Esophagus squamous epithelium (tissue), 5 donors: ENCODE measurements at regions not wholly inside any gene's neighbourhood (a gene's known extent, or its start where the extent isn't known, plus 50 kb on each side); places are given as distances from the start of the nearest gene placed in this dataset.

ENCODE experiments used
- DNase-seq: peaks from one replicate; lab custom pipeline; 2025; lab: John Stamatoyannopoulos, UW
- H3K27ac ChIP-seq, 4 donors: fragments of 200-600 bp; sonication (generic); one replicate each; pipeline ENCODE4 v1.5.1; 2016 to 2019; ENCODE audit warnings: mild to moderate bottlenecking in 1 of 4
- H3K27me3 ChIP-seq, 4 donors: fragments of 200-600 bp; sonication (generic); 1 replicate in 3 of 4; 2 replicates in 1 of 4; pipeline versions ENCODE4 v1.5.1 to v1.6.0; 2017 to 2021; ENCODE audit warnings: antibody characterized with exemption in 1 of 4
- H3K36me3 ChIP-seq, 3 donors: fragments of 200-600 bp; sonication (generic); one replicate each; pipeline ENCODE4 v1.5.1; 2016 to 2019
- H3K4me1 ChIP-seq, 3 donors: fragments of 200-600 bp; sonication (generic); one replicate each; pipeline ENCODE4 v1.5.1; 2017 to 2019
- H3K4me3 ChIP-seq, 4 donors: fragments of 200-600 bp; sonication (generic); 1 replicate in 3 of 4; 2 replicates in 1 of 4; pipeline ENCODE4 v1.5.1; 2016 to 2019; ENCODE audit warnings: mild to moderate bottlenecking in 2 of 4, moderate library complexity in 1 of 4
- H3K9me3 ChIP-seq, 3 donors: fragments of 200-600 bp; sonication (generic); one replicate each; pipeline ENCODE4 v1.5.1; 2016 to 2019
- POLR2A ChIP-seq, 4 donors: fragments of 450-650 bp; IDR thresholded peaks; one replicate each; pipeline ENCODE4 v1.6.1; 2017; ENCODE audit warnings: antibody characterized with exemption in 4 of 4, mild to moderate bottlenecking in 4 of 4, moderate library complexity in 3 of 4
- WGBS, 2 donors: methylation state at CpG; one replicate each; pipeline ENCODE4 v1.1.5; 2018; 5-methylcytosine and 5-hydroxymethylcytosine counted together
- intact Hi-C: fragments of 100-400 bp; cut with DNase I; formaldehyde crosslinking; loops from one replicate; pipeline ENCODE4 v1.15.0; 2022
- TF ChIP-seq, protein P1 (sequence below), 6 experiments: fragments of 450-650 bp in 4 of 6; fragments of 200-600 bp in 2 of 6; sonication (generic) in 2 of 6; IDR thresholded peaks; one replicate each; pipeline ENCODE4 v1.5.1; 2016 to 2019; ENCODE audit warnings: antibody characterized with exemption in 6 of 6, mild to moderate bottlenecking in 4 of 6, moderate library complexity in 4 of 6
- donor health status: DM: yes; HTN: yes; CAD: no.

DNA sequence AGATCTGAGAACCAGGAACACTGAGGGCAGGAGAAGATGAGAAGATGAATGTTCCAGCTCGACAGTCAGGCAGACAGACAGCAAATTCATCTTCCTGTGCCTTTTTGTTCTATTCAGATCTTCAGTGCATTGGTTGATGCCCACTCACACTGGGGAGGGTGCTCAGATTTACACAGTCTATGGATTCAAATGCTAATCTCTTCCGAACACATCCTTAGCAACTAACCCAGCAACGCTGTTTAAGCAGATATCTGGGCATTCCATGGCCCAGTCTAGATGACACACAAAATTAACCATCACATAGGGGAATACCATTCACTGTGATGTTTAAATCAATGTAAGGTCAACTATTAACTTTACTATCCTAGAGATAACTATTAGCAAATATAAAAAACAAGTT lies 571.9 kb downstream of the NYAP2 start:
- no peaks in the 10 kb centered on the region for H3K36me3 ChIP-seq
- DNase-seq: no peak
- no peaks in the 10 kb centered on the region for H3K4me1 ChIP-seq
- no peaks in the 10 kb centered on the region for H3K27me3 ChIP-seq
- intact Hi-C loops: no loop called here
- TF ChIP-seq, protein P1, sequence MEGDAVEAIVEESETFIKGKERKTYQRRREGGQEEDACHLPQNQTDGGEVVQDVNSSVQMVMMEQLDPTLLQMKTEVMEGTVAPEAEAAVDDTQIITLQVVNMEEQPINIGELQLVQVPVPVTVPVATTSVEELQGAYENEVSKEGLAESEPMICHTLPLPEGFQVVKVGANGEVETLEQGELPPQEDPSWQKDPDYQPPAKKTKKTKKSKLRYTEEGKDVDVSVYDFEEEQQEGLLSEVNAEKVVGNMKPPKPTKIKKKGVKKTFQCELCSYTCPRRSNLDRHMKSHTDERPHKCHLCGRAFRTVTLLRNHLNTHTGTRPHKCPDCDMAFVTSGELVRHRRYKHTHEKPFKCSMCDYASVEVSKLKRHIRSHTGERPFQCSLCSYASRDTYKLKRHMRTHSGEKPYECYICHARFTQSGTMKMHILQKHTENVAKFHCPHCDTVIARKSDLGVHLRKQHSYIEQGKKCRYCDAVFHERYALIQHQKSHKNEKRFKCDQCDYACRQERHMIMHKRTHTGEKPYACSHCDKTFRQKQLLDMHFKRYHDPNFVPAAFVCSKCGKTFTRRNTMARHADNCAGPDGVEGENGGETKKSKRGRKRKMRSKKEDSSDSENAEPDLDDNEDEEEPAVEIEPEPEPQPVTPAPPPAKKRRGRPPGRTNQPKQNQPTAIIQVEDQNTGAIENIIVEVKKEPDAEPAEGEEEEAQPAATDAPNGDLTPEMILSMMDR (IDR thresholded peaks at IDR 0.05): no peak
- no peak for TF ChIP-seq POLR2A (IDR thresholded peaks at IDR 0.05)
- WGBS, 2 donors: 76 to 81% methylated on average over 3 of the region's 3 CpGs
- H3K4me3 ChIP-seq: no peak overlapping the region
- H3K27ac ChIP-seq: no peak overlapping the region
- no peaks in the 10 kb centered on the region for H3K9me3 ChIP-seq

DNA sequence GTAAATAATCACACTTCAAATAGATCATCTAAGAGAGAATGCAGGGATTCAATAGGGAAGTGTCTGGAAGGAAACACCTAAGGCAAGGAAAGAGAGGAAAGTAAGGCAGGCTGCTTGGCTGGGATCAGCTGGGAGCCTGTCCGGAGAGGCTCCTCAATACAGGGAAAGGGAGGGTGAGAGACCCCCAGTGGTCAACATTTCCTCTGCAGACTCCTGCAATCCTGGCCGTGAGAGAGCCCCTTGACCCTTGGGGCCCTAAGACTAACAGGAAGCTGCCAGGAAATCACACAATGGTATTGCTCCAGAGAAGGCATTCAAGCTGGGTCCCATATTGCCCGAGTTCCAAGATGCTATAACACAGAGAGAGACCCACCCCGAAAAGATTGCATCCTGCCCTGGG lies 549.4 kb downstream of the NYAP2 start:
- Histone ChIP-seq H3K27me3 (no peaks in the 10 kb centered on the region), H3K4me1 (no peaks in the 10 kb centered on the region), H3K36me3 (no peaks in the 10 kb centered on the region), H3K4me3 (no peak overlapping the region), H3K9me3 (peaks cover 0 to 15% (median 4%) of the 10 kb centered on the region in 3 donors), H3K27ac (no peak overlapping the region)
- intact Hi-C loops: no loop called here
- no peak for DNase-seq
- WGBS, 2 donors: 44 to 63% methylated on average over 1 to 4 of the region's 4 CpGs
- TF ChIP-seq, protein P1 (IDR thresholded peaks at IDR 0.05): no peak
- TF ChIP-seq POLR2A (IDR thresholded peaks at IDR 0.05): no peak

DNA sequence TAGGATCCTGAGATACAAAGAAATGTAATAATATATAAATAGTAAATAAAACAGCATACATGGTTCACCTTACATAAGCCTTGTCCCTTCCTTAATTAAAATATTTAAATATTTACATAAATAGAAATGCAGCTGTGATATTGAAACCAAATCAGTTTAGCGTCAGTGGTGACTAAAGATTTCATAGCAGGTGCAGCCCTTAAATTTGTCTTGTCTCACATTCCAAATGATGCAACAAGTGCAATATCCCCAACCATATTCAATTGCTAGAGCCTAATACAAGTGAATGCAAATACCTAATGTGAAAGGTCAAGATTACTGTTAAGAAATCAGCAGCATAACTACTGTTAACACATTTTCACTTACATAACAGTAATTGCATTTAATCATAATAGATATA lies 539.5 kb downstream of the NYAP2 start:
- no peak for TF ChIP-seq POLR2A (IDR thresholded peaks at IDR 0.05)
- TF ChIP-seq, protein P1 (IDR thresholded peaks at IDR 0.05): no peak
- H3K4me1 ChIP-seq: no peaks in the 10 kb centered on the region
- no peak for DNase-seq
- no peaks in the 10 kb centered on the region for H3K36me3 ChIP-seq
- WGBS, 2 donors: 78 to 91% methylated on average over 1 of the region's 1 CpG
- intact Hi-C loops: no loop called here
- H3K27me3 ChIP-seq: no peaks in the 10 kb centered on the region
- no peaks in the 10 kb centered on the region for H3K9me3 ChIP-seq
- H3K4me3 ChIP-seq: no peak overlapping the region
- H3K27ac ChIP-seq: no peak overlapping the region

DNA sequence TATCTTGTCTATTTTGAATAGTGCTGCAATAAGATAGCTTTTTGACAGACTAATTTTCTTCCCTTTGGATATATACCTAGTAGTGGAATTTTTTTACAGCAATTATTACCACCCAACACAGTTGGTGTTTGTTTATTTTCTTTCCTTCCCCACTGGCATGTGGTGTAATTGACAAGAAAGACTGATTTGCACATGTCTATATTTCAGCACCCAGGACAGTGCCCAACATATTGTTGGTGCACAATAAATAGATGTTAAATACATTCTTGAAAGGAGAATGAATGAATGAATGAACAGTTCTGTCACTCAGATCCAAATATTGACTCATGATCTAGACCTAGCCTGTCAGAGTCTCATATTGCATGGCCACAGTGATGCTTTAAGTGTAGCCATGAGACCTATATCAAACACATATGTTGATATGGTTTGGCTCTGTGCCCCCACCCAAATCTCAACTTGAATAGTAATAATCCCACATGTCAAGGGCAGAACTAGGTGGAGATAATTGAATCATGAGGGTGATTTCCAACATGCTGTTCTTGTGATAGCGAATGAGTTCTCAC lies 538.2 kb downstream of the NYAP2 start:
- intact Hi-C loops: no loop called here
- Histone ChIP-seq H3K27ac (no peak overlapping the region), H3K4me1 (no peaks in the 10 kb centered on the region), H3K27me3 (no peaks in the 10 kb centered on the region), H3K4me3 (no peak overlapping the region), H3K9me3 (no peaks in the 10 kb centered on the region), H3K36me3 (no peaks in the 10 kb centered on the region)
- 94 to 100% methylated on average over 1 of the region's 1 CpG for WGBS, 2 donors
- DNase-seq: no peak
- TF ChIP-seq POLR2A (IDR thresholded peaks at IDR 0.05): no peak
- TF ChIP-seq, protein P1 (IDR thresholded peaks at IDR 0.05): no peak

DNA sequence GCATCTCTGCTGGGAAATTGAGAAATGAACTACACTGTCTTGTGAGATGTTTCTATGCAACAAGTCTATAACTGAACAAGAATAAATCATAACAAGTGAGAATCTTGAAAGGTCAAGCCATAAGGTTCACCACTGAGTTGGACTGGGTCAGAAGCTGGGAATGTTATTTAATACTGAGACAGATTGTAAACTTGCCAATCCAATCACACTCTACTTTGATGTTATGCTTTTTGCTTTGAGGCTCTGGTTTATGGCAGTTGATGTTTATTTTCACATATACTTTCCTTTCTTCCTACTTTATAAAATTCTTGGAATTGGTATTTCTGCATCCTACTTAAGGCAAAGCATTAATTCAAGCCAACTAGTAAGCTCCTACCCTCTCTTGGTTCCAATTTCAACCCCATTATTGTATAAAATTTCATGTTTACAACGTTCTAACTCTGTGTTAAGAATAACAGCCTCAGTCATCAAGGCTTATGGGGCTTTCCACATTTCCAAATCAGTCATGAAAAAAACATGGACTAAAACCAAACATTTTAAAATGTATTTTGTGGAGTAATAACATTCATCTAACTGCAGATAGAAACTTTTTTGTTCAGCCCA lies 533.4 kb downstream of the NYAP2 start:
- intact Hi-C loops: no loop called here
- DNase-seq: no peak
- 26 to 38% methylated on average over 1 of the region's 1 CpG for WGBS, 2 donors
- no peaks in the 10 kb centered on the region for H3K4me1 ChIP-seq
- H3K4me3 ChIP-seq: no peak overlapping the region
- no peaks in the 10 kb centered on the region for H3K27me3 ChIP-seq
- TF ChIP-seq, protein P1 (IDR thresholded peaks at IDR 0.05): no peak
- no peak overlapping the region for H3K27ac ChIP-seq
- H3K9me3 ChIP-seq: no peaks in the 10 kb centered on the region
- H3K36me3 ChIP-seq: no peaks in the 10 kb centered on the region
